ENCODE measurements at regions not wholly inside any gene's neighbourhood (a gene's known extent, or its start where the extent isn't known, plus 50 kb on each side); places are given as distances from the start of the nearest gene placed in this dataset.

DNA sequence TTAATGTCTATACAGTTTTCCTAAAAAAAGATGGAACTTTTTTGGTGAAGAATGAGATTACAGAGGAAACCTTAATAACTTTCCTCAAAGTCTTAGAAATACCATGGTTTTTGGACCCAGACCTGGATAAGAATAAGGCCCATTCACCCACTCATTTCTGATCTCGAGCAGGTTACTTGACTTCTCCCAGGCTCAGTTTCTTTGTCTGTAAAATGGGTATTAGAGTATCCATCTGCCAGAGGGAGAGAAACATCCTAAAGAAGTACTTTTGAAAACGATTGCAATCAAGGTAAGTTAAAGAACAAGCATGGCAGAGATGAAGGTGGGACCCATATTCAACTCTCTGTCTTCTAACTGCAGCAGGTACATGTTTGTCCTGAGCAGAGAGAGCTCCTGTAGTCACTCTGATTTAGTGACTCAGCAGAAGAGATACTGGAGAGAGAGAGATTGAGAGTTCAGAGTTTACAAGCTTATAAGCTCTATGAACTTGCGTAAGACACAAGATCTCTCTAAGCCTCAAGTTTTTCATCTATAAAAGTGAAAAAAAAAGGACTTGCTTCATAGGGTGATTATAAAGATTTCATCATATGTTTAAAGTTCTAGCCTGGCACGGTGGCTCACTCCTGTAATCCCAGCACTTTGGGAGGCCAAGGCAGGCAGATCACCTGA, 379.4 kb upstream of the SGCD start:
- Histone ChIP-seq H2AFZ (no peak overlapping the region), H3K4me1 (replicated peaks; ENCODE audit: insufficient read depth) (no peaks in the 10 kb centered on the region), H3K9me3 (ENCODE audit: insufficient read depth, low read depth) (no peaks in the 10 kb centered on the region), H3K9me2 (ENCODE audit: insufficient read depth) (no peaks in the 10 kb centered on the region), H3K4me3 (no peak overlapping the region), H3F3A (ENCODE audit: insufficient read depth, low read depth) (no peaks in the 10 kb centered on the region), H3K4me2 (no peak overlapping the region), H3K27ac (no peak overlapping the region), H3K27me3 (ENCODE audit: insufficient read depth, low read depth) (no peaks in the 10 kb centered on the region), H3K79me2 (ENCODE audit: low read depth) (no peaks in the 10 kb centered on the region), H4K20me1 (ENCODE audit: insufficient read depth) (no peaks in the 10 kb centered on the region), H3K36me3 (ENCODE audit: low read depth) (no peaks in the 10 kb centered on the region)
- TF ChIP-seq, protein P1, sequence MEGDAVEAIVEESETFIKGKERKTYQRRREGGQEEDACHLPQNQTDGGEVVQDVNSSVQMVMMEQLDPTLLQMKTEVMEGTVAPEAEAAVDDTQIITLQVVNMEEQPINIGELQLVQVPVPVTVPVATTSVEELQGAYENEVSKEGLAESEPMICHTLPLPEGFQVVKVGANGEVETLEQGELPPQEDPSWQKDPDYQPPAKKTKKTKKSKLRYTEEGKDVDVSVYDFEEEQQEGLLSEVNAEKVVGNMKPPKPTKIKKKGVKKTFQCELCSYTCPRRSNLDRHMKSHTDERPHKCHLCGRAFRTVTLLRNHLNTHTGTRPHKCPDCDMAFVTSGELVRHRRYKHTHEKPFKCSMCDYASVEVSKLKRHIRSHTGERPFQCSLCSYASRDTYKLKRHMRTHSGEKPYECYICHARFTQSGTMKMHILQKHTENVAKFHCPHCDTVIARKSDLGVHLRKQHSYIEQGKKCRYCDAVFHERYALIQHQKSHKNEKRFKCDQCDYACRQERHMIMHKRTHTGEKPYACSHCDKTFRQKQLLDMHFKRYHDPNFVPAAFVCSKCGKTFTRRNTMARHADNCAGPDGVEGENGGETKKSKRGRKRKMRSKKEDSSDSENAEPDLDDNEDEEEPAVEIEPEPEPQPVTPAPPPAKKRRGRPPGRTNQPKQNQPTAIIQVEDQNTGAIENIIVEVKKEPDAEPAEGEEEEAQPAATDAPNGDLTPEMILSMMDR (conservative IDR thresholded peaks at IDR 0.05): no peak
- no peak for TF ChIP-seq EZH2 (IDR thresholded peaks at IDR 0.05; ENCODE audit: low read depth)
- intact Hi-C loops (cut with micrococcal nuclease; ENCODE audit: unreplicated experiment): no loop called here
- ChIA-PET CTCF (no interaction called here), POLR2A (ENCODE audit: unreplicated experiment) (no interaction called here)
- no TSS peak for BruUV-seq (replicated peaks)
- DNase-seq: no peak

DNA sequence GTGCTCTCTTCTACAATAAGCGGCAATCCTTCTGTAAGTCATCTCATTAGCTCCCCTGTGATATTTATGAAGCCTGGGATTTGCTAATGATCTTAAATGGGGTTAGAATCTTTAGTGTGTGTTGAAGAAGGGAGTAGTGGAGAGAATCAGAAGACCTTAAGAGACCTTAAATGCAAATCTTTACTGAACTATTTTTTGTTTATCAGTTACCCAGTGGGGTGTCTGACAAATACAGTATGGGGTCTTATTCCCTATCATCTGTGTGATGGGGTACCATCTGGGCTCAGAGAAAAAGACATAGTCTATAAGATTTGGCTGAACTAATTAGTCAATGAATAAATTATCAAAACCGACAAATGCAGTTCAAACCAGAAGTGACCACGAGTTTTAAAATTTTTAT, 378.4 kb upstream of the SGCD start:
- no peaks in the 10 kb centered on the region for H3K9me3 ChIP-seq (ENCODE audit: insufficient read depth, low read depth)
- no TSS peak for BruUV-seq (replicated peaks)
- CTCF ChIA-PET: no interaction called here
- no peaks in the 10 kb centered on the region for H3K36me3 ChIP-seq (ENCODE audit: low read depth)
- POLR2A ChIA-PET (ENCODE audit: unreplicated experiment): no interaction called here
- H3K4me3 ChIP-seq: no peak overlapping the region
- intact Hi-C loops (cut with micrococcal nuclease; ENCODE audit: unreplicated experiment): no loop called here
- H3K27ac ChIP-seq: no peak overlapping the region
- TF ChIP-seq, protein P1 (conservative IDR thresholded peaks at IDR 0.05): no peak
- no peak for TF ChIP-seq EZH2 (IDR thresholded peaks at IDR 0.05; ENCODE audit: low read depth)
- no peaks in the 10 kb centered on the region for H3K27me3 ChIP-seq (ENCODE audit: insufficient read depth, low read depth)
- H4K20me1 ChIP-seq (ENCODE audit: insufficient read depth): no peaks in the 10 kb centered on the region
- DNase-seq: no peak
- H2AFZ ChIP-seq: no peak overlapping the region
- H3K79me2 ChIP-seq (ENCODE audit: low read depth): no peaks in the 10 kb centered on the region
- no peak overlapping the region for H3K4me2 ChIP-seq
- no peaks in the 10 kb centered on the region for H3K9me2 ChIP-seq (ENCODE audit: insufficient read depth)
- no peaks in the 10 kb centered on the region for H3K4me1 ChIP-seq (replicated peaks; ENCODE audit: insufficient read depth)
- H3F3A ChIP-seq (ENCODE audit: insufficient read depth, low read depth): no peaks in the 10 kb centered on the region

DNA sequence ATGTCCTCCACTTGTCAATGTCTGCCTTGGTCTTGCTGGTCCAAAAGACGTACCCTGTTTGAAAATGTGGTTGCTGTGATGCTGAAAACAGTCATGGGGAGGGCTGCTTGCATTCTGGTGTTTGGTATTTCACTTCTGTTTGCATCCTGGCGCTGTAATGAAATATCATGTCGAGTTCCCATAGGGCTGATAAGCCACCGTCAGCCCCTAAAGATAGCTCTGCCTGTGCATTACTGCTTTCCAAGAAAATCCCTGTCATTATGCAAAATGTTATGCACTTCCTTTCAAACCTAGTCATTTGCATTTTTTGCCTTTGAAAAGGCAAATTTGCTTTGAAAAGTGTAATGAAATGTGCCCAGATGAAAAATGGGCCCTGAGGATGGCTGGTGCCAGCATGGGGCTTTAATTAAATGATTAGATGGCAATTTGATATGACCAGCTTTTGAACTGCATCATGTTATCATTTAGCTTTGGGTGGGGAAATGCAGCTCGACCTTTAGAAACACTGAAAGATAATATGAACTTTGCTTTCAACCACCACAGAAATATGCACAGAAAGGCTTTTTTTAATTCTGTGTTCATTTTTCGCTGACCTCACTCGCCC, 374.4 kb upstream of the SGCD start:
- ChIA-PET POLR2A (ENCODE audit: unreplicated experiment) (no interaction called here), CTCF (no interaction called here)
- Histone ChIP-seq H4K20me1 (ENCODE audit: insufficient read depth) (no peaks in the 10 kb centered on the region), H3K79me2 (ENCODE audit: low read depth) (no peaks in the 10 kb centered on the region), H3K4me1 (replicated peaks; ENCODE audit: insufficient read depth) (no peaks in the 10 kb centered on the region), H3K36me3 (ENCODE audit: low read depth) (no peaks in the 10 kb centered on the region), H3K9me3 (ENCODE audit: insufficient read depth, low read depth) (no peaks in the 10 kb centered on the region), H2AFZ (no peak overlapping the region), H3K27me3 (ENCODE audit: insufficient read depth, low read depth) (no peaks in the 10 kb centered on the region), H3K27ac (no peak overlapping the region), H3F3A (ENCODE audit: insufficient read depth, low read depth) (no peaks in the 10 kb centered on the region), H3K4me2 (no peak overlapping the region), H3K9me2 (ENCODE audit: insufficient read depth) (no peaks in the 10 kb centered on the region), H3K4me3 (no peak overlapping the region)
- DNase-seq: no peak
- TF ChIP-seq, protein P1 (conservative IDR thresholded peaks at IDR 0.05): no peak
- BruUV-seq (replicated peaks): no TSS peak
- intact Hi-C loops (cut with micrococcal nuclease; ENCODE audit: unreplicated experiment): no loop called here

All from PC-9 (cell line).